Endometrium (tissue), 2 donors: ENCODE measurements at regions not wholly inside any gene's neighbourhood (a gene's known extent, or its start where the extent isn't known, plus 50 kb on each side); places are given as distances from the start of the nearest gene placed in this dataset.
A peak's percentile ranks its signal among the peaks of the same experiment; 100 is the strongest.
"Not testable (repeated sequence)": the region's sequence is repeated elsewhere in the genome, so short reads cannot be mapped to it uniquely, and the experiment has no call there.

Source experiments
- FAIRE-seq: peaks from 2 replicates; lab custom pipeline; 2012; peaks lifted over from hg19 to GRCh38; lab: Jason Lieb, UNC
- donor health status: control.
- donor health status: control.

DNA sequence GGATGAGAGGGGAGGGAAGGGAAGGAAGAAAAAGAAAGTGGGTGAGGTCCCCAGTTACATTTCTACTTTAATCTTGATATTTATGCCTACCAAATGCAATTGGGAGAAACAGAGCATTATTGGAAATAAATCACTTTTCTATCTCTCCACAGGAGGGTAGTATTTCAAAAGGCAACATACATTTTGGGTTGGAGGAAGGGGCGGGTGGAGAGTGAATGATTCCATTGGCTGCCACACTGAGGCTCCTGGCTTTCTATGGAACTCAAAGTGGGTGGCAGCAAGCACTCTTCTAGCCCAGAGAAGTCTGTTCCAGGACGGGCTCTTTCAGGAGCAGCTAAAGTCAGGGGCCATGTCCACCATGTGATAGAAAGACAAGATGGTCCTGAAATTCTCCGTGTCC, 441.3 kb downstream of the DAD1 start:
- no peak for FAIRE-seq

DNA sequence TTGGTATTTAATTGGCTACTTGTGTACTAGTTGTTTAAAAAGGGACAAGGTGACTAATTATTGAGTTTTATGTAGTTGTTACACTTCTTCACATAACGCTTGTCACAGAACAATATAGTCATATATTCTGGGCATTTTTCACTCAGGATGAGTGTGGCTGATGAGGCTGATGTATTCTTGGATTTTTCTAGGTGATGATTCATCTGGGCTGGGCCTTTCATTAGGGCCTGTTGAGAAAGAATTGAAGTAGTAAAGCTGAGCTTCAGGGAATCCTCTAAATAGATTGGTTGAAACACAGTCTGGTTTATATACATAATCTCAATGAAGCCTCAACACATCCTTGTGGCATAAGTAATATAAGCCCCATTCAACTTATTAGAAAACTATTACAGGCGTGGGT, 445.7 kb downstream of the DAD1 start:
- no peak for FAIRE-seq

DNA sequence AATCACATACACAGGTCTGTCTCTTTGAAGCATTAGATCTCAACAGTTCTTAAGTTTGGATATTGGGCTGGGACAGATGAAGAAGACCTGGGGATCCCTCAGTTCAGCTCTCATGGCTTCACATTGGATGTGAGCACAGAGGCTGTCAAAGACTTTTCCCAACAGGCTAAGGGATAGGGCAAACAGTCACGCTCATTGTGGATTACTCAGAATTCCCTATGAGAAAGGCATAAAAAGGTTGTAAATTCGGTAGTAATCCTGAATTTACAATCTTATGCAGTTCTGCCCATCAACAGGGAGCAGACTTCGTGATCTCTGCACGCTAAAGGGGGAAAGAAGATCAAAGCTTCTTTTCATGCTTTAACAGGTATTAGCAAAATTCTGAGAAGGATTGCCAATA, 448.4 kb downstream of the DAD1 start:
- FAIRE-seq, result no peak

DNA sequence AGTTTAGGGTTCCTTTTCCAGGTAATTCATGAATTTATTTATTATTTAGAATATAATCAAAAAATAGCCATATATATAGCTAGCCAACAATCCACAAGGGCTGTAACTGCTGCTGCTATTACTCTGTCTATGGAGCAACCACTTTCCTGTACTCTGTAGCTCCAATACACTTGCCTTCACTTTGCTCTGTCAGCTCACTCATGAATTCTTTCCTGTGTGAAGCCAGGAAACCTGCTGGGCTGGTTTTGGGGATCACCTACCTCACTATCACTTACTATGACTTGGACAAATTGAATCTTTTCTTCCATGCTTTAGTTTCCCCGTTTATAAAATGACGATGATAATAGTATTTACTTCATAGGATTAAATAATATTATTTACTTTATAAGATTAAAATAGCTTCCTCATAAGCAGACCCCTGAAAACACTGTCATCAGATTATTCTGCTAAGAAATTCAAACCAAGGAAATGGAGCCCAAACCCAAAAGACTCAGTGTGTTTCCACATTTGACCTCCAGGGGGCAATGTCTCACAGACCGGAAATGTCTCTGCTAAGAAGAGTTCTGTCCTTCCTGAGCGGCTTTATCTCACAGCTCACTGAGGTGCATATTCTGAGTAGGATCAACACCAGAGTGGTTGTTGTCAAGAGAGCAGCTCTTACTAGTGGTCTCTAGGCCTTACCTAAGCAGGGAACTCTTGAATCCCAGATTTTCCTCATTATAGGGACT, 457.1 kb downstream of the DAD1 start:
- FAIRE-seq, result no peak

DNA sequence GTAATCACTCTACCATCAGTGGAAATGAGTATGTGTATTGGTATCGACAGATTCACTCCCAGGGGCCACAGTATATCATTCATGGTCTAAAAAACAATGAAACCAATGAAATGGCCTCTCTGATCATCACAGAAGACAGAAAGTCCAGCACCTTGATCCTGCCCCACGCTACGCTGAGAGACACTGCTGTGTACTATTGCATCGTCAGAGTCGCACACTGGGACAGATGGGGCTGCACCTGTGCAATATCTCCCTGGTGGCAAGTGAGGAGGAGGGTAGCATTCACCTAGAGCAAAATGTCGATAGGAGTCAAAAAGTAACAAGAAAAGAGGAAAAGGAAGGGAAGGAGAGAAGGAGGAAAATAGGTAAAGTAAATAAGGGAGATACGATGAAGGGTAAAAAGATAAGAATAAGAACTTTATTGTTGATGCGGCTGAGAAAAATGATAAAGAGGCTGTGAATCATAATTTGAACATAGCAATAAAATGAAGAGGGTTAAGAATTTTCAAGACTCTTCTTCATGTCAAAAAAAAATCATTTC, 450.5 kb upstream of the OR4E1 start:
- FAIRE-seq, result no peak

DNA sequence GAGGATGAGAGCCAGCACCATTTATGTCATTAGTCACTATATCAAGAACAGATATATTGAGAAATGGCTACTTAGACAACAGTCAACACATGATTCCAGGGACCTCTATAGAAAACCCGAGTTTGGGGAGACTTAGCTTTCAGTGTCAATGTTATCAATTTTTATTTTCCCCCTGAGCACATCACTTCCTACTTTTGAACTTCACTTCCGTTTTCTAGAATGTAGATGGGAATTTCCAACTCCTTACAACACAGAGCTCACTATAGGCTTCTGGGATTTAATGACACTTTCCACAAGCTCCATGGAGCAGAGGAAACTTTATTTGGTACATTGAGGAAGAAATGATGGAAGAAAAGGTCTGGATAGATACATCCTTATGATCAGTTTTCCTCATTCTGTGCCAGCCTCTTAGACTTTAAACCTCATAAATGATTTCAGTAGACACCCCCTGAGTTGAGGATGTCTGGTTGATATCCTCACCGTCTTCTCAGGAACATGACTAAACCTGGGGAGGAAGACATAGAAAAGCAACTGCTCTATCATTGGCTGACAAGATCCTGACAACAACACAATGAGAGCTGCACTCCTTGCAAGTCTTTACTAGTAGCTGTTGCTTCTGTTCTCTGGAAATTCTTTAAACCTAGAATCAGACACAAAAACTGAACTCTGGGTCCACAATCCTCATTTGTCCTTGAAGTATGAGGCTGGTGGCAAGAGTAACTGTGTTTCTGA, 449.4 kb upstream of the OR4E1 start:
- FAIRE-seq, result no peak

DNA sequence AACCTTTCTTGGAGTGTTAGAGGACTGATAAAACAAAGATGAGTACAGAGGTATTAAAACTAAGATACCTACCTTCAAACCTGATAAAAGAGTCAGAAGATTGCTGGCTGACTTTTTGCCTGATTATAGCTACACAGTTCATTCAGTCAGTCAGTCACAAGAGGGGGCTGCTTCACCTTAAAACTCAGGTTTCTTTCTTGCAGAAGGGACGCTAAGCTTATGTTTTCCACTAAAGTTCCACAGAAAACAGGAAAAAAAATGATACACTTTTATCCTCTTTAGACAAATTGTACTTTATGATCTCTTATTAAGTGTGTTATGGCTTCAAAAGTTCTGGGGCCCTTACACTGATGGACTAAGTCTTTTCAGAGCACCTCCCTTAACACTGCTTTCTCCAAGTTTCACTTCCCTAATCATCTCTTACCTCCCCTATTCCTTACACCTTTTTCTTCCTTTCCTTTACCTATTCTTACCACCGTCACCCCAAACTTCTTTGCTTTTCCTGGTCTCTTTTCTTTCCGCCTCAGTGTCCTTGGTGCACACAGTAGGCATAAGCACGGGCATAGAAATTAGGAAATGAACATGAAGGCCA, 448.7 kb upstream of the OR4E1 start:
- no peak for FAIRE-seq

DNA sequence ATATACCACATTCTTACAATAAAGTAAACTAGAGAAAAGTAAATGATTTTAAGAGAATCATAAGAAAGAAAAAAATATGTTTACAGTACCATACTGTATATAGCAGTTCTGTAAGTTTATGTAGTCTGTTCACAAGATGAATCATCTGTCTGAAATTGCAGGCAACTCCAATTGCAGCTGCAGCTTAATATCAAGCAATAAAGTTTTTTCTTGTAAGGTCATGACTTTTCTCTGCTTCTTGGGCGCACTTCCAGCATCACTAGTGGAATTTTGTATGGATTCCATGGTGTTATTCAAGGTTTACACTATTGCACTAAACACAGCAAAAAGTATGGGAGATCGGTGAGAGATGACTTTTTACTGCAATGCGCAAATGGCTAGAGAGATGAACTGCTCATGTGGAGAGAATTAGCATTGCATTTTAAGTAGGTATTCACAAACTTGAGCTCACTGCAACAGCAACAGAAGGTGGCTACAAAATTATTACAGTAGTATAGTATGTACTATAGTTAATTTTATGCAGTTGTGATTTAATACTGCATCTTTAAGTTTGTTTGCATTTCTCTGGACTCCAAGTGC, 445.4 kb upstream of the OR4E1 start:
- FAIRE-seq, result peak; percentile 76

DNA sequence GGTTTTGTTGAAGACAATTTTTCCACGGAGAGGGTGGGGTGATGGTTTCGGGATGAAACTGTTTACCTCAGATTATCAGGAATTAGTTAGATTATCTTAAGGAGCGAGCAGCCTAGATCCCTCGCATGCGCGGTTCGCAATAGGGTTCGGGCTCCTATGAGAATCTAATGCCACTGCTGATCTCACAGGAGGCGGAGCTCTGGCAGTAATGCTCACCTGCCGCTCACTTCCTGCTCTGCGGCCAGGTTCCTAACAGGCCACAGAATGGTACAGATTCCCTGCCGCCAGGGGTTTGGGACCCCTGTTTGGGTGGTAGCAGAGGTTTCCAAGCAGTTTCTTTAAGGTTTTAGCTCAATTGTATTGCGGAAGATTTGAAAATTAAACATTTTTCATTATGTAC, 439.8 kb upstream of the OR4E1 start:
- FAIRE-seq, result no peak

DNA sequence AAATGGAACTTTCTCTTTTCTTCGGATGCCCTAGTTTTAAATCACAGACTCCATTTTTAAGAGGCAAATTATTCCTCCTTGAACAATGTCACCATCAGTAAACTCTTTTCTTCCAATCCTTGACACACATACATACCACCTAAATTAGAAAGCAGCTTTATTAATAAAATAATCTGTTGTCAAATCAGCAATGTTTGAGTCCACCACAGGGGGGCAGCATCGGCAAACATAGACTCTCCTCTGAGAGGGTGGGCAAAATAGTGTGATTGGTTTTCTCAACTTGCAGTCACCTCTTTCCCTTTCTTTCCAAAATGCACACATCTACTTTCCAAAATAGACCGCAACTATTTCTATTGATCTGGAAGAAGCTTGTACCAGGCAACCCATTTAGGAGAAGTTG, 438.4 kb upstream of the OR4E1 start:
- FAIRE-seq, result no peak

DNA sequence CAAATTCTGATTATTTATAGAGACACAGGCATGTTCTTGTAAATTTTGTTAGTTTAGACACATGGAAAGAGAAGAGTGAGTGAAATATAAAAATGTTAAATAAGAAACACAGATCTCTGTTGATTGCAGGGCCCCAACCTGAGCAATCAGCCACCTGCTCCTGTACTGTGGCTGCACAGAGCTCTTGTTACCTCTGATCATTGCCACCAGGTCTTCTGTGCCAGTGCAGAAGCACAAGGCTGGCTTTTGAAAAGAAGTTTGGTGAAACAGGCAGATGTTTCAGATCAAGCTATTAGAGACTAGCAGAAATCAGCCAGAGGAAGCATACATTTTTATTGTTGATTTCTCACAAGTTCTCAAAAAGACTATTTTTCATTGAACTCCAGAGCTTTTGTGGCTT, 434.1 kb upstream of the OR4E1 start:
- no peak for FAIRE-seq

DNA sequence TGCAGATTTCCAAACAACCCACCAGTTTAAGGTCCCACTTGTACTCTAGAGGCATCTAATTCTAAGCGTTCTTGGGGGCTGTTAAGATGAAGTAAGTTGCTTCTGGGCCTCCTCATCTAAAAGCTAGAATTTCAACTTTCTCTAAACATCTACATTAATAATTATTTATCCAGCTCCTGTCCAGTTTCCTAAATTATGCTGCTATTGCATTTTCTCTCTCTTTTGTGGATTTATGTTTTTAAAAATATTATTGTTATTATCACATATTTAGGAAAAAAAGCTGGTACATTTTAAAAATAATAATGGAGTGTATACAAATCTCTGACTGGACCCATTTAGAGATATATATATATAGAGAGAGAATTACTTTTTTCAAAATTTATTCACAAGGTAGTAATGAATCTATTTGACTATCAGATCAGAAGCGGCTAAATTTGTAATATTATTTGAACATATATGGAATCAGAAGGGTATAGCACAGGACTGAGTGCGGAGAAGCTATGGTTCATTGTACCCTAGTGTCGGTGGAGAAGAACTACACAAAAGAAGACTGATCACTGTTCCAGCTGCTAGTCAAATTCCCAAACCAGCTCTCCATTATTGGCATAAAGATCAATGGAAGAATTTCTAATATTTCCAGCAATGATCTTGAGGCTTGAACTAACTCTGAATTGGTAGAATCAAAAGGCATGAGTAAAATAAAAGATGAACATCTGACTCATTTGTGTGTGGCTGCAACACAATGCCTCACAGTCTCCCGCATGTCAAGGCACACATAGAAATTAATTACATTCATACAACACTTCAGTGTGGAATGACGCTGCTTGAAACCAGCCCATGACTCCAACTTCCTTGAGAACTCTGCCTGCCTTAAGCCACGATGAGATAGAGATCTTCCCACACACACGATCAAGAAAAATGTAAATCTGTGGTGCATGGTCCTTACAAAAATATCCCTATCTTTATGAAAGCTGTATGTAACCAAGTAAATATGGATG, 433.4 kb upstream of the OR4E1 start:
- no peak for FAIRE-seq

DNA sequence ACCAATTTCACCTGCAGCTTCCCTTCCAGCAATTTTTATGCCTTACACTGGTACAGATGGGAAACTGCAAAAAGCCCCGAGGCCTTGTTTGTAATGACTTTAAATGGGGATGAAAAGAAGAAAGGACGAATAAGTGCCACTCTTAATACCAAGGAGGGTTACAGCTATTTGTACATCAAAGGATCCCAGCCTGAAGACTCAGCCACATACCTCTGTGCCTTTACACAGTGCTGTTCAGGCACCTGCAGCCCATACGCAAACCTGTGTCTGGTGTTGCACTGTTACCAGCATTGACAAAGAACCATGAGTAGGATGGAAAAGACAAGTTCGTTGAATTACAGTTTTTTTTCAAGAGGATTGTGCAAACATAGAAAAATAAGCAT, 432.0 kb upstream of the OR4E1 start:
- FAIRE-seq, result no peak

DNA sequence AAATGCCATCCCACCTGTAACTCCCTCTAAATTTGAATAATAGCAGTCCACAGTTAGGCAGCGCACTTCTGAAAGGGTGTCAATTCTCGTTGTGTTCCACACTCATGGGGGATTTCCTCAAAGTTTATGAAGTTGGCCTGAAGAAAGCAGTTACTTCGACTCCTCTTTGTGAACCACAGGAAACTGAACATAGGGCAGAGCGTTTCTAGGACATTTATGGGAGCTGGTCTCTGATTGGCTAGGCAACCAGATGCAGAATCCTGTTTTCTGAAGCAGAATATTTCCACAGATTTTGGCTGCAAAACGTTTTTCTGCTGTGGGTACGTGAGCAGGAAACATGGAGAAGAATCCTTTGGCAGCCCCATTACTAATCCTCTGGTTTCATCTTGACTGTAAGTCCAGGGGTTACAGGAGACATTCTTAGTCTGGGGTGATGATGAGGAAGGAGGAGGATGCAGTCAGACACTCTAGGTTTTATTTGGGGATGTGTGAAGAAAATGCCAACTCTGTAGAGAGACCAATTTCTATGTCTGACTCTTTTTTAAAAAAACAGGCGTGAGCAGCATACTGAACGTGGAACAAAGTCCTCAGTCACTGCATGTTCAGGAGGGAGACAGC, 431.5 kb upstream of the OR4E1 start:
- no peak for FAIRE-seq

DNA sequence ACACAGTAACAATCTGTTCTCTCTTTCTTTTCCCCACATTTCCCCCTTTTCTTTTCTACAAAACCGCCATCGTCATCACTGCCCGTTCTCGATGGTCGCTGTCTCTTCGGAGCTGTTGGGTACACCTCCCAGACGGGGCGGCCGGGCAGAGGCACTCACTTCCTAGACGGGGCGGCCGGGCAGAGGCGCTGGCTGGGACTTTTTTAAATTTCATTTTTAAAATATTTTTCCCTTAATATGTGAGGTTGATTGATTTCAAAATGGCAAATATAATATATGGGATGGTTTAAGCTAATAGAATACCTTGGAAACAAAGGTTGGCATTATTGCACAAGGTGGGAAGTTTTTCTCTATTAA, 427.1 kb upstream of the OR4E1 start:
- FAIRE-seq, result not testable (repeated sequence)

DNA sequence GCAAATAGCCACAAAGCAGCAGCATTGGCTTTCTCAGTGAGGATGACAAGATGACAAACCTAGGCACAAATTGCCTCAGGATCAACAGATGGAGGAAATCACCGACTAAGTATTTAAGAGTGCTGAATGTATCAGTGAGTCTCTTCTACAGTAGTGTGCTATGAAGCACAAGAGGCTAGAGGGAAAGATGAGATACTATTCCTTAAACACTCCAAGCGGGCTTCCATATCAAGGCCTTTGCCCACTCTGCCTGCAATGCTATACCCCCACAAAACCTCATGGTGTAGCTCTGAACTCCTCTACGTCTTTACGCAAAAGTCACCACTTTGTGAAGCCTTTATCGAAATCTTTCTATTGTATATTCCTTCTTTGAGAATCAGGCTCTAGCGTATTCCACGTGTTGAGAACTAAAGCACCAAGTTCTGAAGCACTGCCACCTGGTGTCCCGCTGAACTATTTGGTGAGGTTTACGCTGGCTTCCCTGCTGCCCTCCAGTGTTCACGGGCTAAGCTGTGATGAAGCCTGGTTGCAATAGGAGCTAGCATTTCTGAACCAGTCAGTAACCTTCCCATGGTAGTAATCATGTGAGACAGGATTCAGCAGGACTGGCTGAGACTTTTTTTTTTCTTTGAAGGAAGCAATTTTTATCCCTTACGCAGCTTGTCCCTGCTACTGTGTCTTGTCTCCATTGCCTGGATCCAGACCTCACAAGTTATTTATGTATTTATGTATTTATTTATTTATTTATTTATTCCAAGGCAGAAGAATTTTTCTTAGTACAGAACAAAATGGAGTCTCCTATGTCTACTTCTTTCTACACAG, 426.5 kb upstream of the OR4E1 start:
- peak; percentile 76 for FAIRE-seq

DNA sequence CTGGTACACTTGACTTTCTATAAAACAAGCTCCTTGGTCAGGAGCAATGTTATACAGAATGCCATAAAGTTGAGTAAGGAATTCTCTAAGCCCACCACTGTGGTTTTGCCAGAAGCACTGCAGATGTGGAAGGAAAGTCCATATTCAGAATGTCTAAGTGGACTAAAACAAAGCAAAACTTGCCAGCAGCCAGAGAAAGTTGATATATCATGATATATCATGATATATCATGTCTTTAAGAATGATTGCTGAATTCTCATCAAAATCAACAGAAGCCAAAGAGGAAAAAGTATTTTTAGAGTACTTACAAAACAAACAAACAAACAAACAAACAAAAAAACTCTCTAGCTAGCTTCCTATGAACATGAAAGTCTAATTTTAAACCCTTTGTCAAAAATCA, 424.8 kb upstream of the OR4E1 start:
- no peak for FAIRE-seq

DNA sequence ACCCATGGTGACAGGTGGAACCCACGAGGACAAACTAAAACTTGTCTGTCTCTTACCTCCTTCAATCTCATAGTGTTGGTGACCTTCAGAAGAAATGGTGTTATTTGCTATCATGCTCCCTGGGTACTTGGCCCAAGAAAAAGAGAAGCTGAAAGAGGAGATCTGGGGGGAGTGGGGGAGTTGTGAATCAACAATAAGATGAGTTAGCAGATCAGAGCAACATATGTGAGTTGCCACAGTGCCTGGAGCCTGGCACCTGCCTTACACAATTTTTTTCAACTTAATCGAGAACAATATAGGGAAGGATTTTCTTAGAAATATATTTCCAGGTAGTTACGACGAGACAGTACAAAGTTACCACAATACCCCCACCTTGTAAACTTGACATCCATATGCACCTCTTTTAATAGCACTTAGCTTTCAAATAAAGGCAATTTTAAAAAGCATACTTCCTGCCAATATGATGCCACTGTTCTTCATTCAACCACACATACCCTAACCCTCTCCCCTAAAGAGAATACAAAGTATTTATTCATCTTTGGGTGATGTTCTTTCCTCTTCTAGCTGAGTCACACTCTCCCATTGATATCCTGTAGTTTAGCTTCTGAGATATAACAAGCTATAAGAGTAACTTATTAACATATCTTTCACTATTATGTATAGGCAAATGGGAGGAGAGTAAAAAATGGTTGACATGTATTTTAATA, 424.1 kb upstream of the OR4E1 start:
- no peak for FAIRE-seq

DNA sequence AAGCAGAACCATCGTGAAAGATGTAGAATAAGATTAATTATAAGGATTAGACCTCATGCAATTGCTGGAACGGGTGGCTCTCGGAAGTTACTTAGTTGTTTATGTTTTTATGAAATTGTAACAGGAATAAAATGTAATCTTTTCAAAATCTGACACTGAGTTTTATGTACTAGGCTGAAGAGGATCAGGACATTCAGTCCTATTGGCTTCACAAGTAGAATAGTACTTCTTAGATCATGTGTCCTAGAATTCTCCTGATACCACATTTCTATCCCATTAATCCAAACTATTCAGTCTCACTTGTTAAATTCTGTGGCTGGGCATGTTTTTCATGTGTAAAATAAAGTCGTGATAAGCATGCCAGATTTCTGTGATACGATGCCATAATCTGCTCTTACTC, 423.5 kb upstream of the OR4E1 start:
- peak; percentile 70 for FAIRE-seq

DNA sequence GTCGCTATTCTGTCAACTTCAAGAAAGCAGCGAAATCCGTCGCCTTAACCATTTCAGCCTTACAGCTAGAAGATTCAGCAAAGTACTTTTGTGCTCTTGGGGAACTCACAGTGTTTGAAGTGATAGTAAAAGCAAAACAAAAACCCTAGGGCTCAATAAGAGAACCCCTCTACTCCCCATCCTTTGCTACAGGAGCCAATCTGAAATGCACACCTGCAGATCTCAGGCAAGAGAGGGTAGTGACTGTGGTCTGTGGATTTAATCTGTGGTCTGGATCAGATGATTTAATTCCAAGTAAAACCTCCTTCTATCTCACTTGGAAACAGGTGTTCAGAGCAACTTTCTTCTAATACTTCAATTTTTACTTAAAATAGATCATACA, 422.9 kb upstream of the OR4E1 start:
- FAIRE-seq, result no peak
